HEK293T (cell line): ENCODE measurements at regions not wholly inside any gene's neighbourhood (a gene's known extent, or its start where the extent isn't known, plus 50 kb on each side); places are given as distances from the start of the nearest gene placed in this dataset.

Source experiments
- ARNT ChIP-seq: fragments of 450-650 bp; IDR thresholded peaks from 2 replicates; pipeline ENCODE4 v1.6.1; 2017; ENCODE audit warnings: mild to moderate bottlenecking
- BHLHE40 ChIP-seq: fragments of 450-650 bp; IDR thresholded peaks from 2 replicates; pipeline ENCODE4 v1.6.1; 2016; ENCODE audit warnings: mild to moderate bottlenecking, moderate library complexity, borderline replicate concordance
- CTBP1 ChIP-seq: fragments of 450-650 bp; IDR thresholded peaks from 2 replicates; pipeline ENCODE4 v1.6.1; 2016; ENCODE audit warnings: borderline replicate concordance
- ELF4 ChIP-seq: fragments of 450-650 bp; IDR thresholded peaks from 2 replicates; pipeline ENCODE4 v1.6.1; 2017; ENCODE audit warnings: antibody characterized with exemption
- FOXA1 ChIP-seq: fragments of 450-650 bp; IDR thresholded peaks from 2 replicates; pipeline ENCODE4 v1.6.1; 2016; ENCODE audit warnings: mild to moderate bottlenecking
- FOXK2 ChIP-seq: fragments of 450-650 bp; IDR thresholded peaks from 2 replicates; pipeline ENCODE4 v1.6.1; 2016; ENCODE audit warnings: mild to moderate bottlenecking
- FOXM1 ChIP-seq: fragments of 450-650 bp; IDR thresholded peaks from 2 replicates; pipeline ENCODE4 v1.6.1; 2017; ENCODE audit warnings: mild to moderate bottlenecking, borderline replicate concordance
- HDGF ChIP-seq: fragments of 450-650 bp; IDR thresholded peaks from 2 replicates; pipeline ENCODE4 v1.6.1; 2017; ENCODE audit warnings: antibody characterized with exemption, borderline replicate concordance
- L3MBTL2 ChIP-seq: fragments of 450-650 bp; conservative IDR thresholded peaks from 2 replicates; pipeline ENCODE4 v1.6.1; 2016; ENCODE audit warnings: mild to moderate bottlenecking
- PKNOX1 ChIP-seq: fragments of 450-650 bp; IDR thresholded peaks from 2 replicates; pipeline ENCODE4 v1.6.1; 2016
- SP1 ChIP-seq: fragments of 450-650 bp; IDR thresholded peaks from 2 replicates; pipeline ENCODE4 v1.6.1; 2017
- SUZ12 ChIP-seq: fragments of 450-650 bp; IDR thresholded peaks from 2 replicates; pipeline ENCODE4 v1.6.1; 2016; ENCODE audit warnings: mild to moderate bottlenecking
- TARDBP ChIP-seq: fragments of 450-650 bp; IDR thresholded peaks from 2 replicates; pipeline ENCODE4 v1.6.1; 2016

GRCh38 chr5:36792560-36793180 is 83.9 kb upstream of the NIPBL start:
- TF ChIP-seq SP1, result no peak
- TF ChIP-seq HDGF, result no peak
- TF ChIP-seq CTBP1, result no peak
- TF ChIP-seq FOXM1, result no peak
- no peak for TF ChIP-seq PKNOX1
- no peak for TF ChIP-seq FOXK2
- no peak for TF ChIP-seq ARNT
- no peak for TF ChIP-seq TARDBP
- no peak for TF ChIP-seq L3MBTL2
- no peak for TF ChIP-seq FOXA1
- TF ChIP-seq ELF4, result no peak
- no peak for TF ChIP-seq BHLHE40
- TF ChIP-seq SUZ12, result no peak
